NK-92 treated with Interleukin-12 subunit alpha and Interleukin-12 subunit beta, amount 100 ng/mL, for 24 hours (cell line): ENCODE measurements at regions not wholly inside any gene's neighbourhood (a gene's known extent, or its start where the extent isn't known, plus 50 kb on each side); places are given as distances from the start of the nearest gene placed in this dataset.
"Not testable (repeated sequence)": the region's sequence is repeated elsewhere in the genome, so short reads cannot be mapped to it uniquely, and the experiment has no call there.

Experiments used
- DNase-seq: peaks from one replicate; lab custom pipeline; 2025; lab: John Stamatoyannopoulos, UW

DNA sequence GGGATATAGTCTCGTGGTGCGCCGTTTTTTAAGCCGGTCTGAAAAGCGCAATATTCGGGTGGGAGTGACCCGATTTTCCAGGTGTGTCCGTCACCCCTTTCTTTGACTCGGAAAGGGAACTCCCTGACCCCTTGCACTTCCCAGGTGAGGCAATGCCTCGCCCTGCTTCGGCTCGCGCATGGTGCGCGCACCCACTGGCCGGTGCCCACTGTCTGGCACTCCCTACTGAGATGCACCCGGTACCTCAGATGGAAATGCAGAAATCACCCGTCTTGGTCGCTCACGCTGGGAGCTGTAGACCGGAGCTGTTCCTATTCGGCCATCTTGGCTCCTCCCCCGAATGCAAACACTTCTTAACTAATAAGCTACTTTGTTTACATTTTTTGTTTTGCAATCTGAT, 914.9 kb downstream of the OTOL1 start:
- not testable (repeated sequence) for DNase-seq

DNA sequence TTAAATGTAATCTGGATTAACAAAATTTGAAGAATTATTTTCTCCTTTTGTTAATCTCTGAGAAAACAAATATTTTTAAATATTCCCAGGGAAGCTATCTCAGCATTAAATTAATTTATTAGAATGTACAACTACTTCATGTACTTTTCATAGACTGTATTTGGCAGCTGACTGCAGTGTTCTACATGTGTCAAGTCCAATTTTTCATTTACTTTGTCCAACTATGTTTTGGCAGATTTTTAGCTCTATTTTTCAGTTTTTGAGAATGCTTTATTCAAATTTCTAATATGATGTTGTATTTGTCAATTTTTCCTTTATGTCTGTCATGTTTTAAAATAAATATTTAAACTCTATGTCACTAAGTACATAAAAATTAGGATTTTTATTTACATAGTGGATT, 925.1 kb downstream of the OTOL1 start:
- no peak for DNase-seq

DNA sequence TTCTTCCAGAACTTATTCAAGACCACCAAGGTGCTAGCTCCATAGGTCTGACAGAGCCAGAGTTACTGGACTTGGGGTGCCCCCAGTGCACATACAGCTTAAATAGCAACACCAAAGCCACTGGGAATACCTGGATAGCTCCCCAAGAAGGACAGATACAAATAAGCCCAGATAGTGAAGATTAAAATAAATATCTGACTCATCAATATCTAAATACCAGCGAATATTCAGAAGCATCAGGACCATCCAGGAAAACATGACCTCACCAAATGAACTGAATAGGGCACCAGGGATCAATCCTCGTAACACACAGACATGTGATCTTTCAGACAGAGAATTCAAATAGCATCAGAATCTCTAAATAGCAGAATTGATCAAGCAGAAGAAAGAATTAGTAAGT, 931.6 kb downstream of the OTOL1 start:
- DNase-seq: no peak

DNA sequence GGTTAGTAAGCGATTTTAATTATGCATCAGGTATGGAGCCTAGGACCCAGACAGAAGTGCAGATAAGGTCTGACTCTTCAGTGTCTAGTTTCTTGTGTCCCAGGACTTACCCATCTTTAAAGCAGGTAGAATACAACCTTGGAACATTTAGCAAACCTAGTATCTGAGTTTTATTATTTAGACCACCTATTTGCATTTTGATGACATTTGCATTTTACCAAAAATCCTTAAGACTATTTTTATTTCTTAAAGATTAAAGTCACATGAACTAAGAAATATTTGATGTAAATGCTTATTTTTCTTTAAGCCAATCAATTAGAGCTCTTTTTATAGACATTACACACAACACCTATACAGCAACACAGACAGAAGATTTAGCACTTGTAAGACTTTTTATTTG, 939.1 kb downstream of the OTOL1 start:
- DNase-seq: no peak

DNA sequence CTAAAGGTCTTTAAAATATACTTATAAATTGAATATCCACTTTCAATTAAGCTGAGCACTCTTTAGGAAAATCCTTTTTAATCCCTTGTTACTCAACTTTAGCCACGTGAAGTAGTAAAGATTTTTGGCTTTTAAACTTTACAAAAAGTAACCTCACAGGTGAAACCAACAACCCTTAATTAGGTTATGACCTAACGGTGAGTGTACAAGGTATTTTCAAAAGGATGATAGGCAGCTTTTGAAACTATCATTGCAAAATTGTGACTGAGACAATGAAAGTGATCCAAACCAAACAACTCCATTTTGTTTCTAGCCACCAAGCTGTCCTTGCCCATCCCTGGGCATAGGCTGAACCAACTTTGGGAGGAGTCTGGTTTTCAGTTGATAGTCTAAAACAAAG, 940.2 kb downstream of the OTOL1 start:
- DNase-seq: no peak

DNA sequence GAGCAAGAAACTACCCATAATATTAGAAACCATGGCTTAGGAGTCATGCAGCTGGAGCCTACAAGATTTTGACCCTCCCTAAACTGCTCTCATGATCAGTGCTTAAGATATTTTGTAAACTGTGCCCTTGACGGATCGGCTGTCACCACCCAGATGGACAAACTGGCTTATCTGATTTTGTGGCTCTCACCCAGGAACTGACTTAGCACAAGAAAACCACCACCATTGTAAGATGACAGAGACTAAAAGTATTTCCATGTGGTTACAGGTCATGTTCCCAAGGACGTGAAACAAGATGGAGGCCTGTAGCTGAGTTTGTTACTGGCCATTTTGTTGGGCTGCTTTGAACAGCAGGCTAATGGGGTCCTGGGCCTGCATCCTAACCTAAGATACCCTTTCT, 940.9 kb downstream of the OTOL1 start:
- DNase-seq: no peak

DNA sequence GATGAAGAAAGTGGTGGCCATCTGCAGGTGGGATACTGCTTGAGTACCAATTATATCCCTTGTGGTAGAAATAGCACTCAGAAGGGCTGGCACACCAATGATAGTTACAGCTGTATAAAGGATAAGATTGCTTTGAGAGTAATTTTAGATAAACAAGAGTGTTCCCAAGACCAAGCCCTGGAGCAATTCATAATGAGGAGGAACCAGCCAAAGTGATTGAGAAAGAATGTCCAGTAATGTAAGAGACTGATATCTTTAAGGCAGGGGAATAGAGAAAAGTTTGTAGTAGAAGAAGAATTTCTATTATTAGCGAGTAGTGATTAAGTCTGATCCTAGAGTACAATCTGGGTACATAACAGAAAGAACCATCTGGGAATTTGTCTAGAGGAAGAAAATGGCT, 945.1 kb downstream of the OTOL1 start:
- DNase-seq: no peak

DNA sequence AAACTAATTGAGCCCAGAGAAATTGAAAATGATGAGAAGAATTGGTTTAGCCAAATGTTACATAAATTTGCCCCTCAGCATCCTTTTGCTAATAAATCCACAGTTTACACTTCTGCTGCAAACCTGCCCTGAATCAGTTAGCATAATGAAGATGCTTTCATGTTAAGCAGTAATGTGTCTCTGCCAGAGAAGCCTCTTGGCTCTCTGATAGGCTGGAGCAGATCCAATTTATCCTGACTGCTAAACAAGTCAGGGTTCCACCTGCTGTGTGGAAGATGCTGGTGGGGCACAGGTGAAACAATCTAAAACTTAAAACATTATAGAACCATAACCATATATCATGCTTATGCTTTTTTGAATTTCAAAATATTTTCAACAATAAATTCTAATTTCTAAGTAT, 946.8 kb downstream of the OTOL1 start:
- no peak for DNase-seq

DNA sequence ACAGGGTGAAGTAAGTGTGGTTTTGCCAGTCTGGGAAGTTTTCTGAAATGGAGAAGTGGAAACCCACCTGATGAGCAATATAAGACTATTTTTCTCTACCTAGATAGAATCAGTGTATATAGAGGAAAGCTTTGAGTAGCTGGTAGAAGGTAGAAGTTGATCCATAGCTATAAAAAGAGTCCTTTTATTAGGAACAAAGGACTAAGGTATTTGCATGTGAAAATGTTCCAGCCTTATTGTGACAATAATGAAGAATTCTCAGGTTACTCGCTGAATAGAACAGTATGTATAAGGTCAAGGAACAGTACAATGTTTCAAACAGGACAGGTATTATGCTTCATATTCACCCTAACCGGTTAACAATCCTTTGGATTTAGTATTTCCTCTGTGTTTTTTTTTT, 972.2 kb downstream of the OTOL1 start:
- DNase-seq: no peak

DNA sequence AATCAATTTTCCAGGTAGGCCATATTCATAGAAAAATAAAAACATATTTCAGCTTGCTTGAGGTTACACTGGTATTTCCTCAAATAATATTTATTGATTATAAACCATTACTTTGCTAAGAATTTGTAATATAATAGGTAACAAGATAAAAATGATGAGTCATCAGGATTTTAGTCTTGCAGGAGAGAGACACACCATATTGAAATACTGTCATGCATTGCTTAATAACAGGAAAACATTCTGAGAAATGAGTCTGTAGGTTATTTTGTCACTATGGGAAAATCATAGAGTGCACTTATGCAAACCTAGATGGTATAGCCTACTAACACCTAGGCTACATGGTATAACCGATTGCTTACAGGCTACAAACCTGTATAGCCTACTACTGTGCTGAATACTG, 990.5 kb downstream of the OTOL1 start:
- DNase-seq: no peak

DNA sequence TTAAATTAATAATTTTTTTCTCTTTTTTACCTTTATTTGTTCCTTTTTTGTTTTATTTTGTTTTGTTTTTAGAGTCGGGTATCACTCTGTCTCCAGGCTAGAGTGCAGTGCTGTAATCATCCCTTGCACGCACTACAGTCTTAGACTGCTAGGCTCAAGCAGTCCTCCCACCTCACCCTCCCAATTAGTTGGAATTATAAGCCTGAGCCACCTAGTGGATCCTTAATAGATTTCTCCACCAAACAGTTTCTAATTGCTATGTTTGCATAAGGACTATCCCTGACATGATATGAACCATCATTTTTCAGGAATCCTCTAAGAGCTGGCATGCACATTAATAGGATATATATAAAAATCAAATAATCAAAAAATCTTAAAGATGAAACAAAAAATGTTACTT, 993.2 kb downstream of the OTOL1 start:
- no peak for DNase-seq

DNA sequence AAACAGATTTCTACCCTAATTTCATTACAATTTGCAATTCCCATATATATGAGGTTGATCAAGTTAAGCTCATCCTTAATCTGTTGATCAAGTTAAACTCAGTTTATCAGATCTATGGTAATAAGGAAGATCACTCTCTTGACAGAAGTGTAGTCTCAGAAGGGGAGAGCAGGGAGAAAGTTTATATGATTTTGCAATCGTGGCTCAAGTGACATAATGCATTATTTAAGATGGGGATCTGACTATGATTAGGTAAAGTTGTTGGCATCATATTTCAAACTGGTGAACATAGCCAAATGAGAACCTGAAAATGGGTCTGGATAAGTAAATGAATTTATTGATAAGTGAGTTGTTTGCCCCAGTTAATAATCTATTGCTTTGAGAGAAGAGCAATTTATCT, 995.3 kb downstream of the OTOL1 start:
- DNase-seq: no peak

DNA sequence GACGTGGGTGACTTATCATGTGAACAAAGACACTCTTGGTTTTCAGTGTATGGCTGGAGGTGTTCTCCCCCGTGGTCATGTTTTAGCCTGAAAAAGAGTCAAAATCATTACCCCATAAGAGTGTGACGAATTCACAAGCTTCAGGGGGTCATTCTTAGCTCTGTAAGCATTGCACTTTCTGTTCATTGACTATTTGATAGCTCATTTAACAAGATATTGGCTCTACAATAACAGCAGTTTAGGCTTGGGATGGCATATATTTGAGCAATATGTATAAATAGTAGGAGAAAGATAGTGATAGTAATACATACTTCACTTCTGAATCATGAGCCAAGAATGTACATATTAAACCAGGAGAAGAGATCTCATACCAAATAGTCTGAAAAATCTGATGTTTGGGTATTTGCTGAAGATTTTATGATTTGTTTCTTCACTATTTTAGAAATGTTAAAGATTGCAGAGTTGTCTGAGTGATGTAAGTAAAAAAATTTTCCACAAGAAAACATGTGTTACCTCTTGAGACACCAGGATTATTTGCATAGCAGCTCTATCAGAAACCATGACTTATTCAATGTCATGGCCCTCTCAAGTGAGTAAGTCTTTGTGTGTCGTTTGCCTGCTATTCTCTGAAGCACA, 996.0 kb downstream of the OTOL1 start:
- no peak for DNase-seq

DNA sequence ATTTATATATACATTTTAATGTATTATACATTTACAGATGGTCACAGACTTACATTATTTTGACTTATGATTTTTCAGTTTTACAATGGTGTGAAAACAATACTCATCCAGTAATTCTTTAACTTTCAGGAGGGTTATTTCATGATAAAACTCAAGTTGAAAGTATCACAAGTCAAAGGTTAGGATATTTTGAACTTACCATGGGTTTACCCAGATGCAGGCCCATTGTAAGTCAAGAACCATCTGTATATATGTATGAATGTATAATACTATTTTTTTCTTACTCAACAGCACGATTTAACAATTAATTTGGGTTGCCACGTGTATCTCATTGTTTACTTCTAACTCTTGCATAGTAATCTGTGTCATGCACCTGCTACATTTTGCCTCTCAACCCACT, 1002.0 kb downstream of the OTOL1 start:
- no peak for DNase-seq

DNA sequence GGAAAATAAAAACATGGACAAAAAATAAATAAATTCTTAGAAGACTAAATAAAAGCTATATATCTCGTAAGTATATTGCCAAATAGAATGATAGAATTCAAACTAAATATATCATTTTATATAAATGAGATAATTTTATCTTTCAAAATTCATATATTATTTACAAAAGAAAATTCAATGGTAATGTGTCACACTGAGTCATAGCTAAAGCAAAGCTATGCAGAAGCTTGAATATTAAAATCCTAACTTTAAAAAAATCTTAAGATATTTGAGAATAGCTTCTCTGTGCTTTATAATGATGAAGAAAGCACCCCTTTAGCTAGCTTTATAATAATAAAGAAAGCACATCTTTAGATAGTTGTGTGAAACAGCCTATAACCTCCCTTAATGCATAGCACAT, 1010.8 kb downstream of the OTOL1 start:
- DNase-seq: no peak

DNA sequence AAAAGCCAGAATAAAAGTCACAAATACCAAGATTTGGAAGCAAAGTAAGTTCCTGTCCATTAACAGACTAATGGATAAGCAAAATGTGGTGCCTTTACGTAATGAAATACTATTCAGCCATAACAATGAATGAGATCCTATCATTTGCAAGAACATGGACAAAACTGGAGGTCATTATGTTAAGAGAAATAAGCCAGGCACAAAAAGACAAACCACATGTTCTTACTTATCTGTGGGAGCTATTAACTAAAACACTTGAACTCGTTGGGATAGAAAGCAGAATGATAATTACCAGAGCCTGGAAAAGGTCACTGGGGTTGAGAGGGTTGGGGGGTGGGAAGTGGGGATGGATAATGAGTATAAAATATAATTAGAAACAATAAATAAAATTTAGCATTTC, 1015.9 kb downstream of the OTOL1 start:
- DNase-seq: no peak

DNA sequence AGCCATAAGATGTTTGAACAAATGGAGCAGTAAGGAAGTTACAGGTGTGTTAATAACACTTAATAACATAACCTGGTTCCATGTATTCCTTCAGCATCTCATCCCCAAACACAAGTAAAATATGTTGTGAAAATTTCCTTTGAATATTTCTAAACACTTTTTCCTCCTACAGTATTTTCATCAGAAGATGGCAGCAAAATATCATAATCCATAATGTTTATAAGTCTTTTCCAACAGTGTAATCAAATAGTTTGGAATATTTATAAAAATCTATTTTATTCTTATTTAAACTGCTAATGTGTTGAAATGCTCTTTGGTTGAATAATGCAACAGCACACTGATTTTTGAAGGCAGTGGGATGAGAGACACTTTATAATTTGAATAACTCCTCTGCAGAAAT, 1020.5 kb downstream of the OTOL1 start:
- no peak for DNase-seq

DNA sequence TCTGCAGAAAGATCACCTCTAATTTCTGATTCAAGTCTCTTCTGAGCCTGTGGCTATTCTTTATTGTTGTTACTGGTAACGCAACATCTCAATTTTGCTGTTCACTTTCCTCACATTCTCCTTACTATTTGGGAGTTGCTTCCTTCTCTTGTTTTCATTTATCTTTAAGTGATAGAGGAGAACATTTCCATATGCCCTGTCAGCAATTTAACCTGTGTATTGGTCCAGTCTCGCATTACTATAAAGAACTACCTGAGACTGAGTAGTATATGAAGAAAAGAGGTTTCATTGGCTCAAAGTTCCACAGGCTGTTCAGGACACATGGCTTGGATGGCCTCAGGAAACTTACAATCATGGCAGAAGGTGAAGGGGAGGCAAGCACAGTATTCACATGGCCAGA, 1025.1 kb downstream of the OTOL1 start:
- DNase-seq: no peak

DNA sequence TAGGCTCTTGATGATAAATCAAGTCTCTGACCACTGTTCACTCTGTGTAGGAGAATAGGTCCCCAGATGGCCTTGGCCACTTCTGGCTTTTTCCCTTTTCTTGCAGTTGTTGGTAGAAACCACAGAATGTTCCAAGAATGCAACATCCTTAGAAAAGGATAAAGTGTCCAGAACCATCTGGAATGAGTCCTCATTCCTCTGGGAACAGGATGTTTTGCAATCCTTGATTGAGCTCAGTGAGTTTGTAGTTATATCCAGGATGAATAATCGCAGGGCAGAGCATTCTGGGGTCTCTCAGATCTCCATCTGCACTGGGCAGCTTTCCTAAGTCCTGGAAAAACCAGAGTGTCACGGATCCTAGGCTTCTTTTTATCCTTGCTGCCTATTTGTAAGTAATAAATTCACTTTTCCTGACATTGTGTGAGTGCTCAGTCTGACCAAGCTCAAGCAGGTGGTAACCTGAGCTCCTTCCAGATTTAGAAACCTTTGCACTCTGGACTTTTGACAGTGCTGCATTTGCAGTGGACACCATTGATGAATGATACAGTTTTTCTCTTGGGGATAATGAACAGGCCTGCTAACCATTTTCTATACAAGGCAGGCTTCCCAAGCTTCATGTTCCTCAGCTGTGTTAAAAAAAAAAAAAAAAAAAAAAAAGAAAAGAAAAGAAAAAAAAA, 1028.6 kb downstream of the OTOL1 start:
- DNase-seq: no peak

DNA sequence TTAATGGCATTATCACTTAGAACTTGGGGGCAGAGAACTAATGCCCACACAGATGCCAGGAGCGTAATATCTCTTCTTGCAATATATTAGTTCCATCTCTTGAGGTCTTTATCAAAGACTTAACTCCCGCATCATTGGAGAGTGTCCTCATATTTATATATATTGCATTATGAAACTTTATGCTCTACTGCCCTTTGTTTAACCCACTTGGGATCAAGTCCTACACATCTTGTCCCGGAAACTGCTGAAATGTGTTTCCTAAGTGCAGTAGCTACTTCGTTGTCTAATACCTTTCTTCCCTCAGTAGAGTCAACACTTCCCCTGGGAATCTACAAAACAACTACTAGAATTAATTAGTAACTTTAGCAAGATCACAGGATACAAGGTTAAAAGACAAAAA, 1029.2 kb downstream of the OTOL1 start:
- DNase-seq: no peak

DNA sequence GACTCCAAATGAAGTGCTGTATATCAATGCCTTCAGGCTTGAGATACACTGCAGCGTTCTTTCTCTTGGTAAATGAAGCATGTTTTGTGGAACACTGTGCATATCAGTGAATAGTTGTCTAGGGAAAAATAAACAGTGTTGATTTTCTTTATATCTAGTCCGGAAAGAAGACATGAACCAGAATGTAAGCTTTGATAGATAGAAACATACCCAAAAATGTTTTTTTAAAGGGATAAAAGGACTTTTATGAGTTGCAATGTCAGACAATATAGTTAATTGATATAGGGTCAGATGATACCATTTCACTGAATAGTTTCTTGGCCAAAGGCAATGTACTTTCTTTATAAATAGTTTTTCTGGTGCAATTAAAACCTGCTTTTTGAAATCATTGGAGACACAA, 1037.8 kb downstream of the OTOL1 start:
- DNase-seq: no peak

DNA sequence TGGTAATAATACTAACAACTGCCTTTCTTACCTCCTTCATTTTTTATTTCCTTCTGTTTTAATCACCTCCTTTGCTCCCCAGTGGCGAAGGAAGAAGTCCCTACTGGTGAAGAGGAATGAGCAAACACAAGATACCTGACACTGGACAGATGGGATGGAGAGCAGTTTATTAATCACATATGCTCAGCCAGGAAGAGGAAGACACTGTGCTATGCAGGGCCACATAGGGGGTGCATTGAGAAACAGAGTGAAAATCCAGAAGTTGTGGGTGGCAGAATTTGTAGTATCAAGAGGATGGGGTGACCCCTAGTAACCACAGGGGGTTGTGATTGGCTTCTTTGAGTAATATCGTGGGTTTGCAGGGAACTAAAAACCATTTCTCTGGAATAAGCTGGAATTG, 1041.9 kb downstream of the OTOL1 start:
- no peak for DNase-seq

DNA sequence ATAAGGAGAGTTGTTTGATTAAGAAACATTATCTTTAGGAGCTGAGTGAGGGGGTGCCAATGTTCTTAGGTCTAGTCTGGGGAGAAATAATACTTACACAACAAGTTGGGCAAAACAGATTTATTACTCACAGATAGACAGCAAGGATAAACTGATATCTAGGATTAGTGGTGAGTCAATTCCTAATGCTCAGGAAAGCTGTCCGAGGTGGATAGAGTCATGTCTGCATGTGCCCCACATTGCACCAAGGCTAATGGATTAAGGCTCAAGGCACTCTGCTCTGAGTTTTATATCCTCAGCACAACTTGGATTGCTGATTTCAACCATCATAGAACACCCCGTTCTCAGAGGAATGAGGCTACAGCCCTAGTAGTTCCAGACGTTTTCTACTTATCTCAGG, 1042.3 kb downstream of the OTOL1 start:
- DNase-seq: no peak

DNA sequence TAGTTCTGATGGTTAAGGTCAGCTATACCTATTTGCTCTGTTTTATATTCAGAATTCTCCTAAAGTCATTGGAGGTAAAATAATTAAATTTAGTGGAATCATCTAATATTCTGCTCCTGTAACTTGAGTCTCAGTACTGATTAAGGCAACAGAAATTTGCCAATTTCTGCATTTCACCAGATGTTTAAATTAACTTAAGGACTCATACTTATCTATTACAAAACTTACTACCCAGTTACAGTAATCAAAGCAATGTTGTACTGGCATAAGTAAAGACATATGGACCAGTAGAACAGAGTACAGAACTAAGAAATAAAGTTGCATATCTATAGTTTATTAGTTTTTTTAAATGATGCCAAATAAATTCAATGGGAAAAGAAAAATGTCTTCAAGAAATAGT, 1043.8 kb downstream of the OTOL1 start:
- no peak for DNase-seq
